ENCODE measurements at regions not wholly inside any gene's neighbourhood (a gene's known extent, or its start where the extent isn't known, plus 50 kb on each side); places are given as distances from the start of the nearest gene placed in this dataset.

DNA sequence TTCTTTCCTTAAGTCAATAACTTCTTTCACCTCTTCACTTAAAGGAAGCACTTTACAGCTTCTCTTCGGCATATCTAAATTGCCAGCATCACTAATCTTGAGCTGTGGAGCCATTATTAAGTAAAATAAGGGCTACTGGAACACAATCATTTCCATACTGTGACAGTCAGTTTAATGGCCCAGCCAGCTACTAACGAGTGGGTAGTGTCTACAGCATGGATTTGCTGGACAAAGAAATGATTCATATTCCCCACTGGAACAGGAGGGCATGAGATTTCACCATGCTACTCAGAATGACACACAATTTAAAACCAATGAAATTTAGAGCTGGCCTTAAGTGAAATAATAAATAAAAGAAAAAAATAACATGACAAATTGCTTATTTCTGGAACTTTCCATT lies 72.1 kb downstream of the DDIT4L start:
- Histone ChIP-seq H3K27me3 (replicated peaks; ENCODE audit: insufficient read depth) (no peaks in the 10 kb centered on the region), H3K9me3 (no peaks in the 10 kb centered on the region), H3K36me3 (no peaks in the 10 kb centered on the region), H3K4me1 (ENCODE audit: control insufficient read depth in 1 of 2, low read depth in 2 of 2) (no peaks in the 10 kb centered on the region), H3K27ac (no peak overlapping the region), H3K4me3 (no peak overlapping the region)
- TF ChIP-seq CTCF (IDR thresholded peaks at IDR 0.05), result no peak
- no peak for DNase-seq (ENCODE audit: low spot score)
- no peak for ATAC-seq (ENCODE audit: insufficient number of reproducible peaks, low FRiP score, low read depth)

DNA sequence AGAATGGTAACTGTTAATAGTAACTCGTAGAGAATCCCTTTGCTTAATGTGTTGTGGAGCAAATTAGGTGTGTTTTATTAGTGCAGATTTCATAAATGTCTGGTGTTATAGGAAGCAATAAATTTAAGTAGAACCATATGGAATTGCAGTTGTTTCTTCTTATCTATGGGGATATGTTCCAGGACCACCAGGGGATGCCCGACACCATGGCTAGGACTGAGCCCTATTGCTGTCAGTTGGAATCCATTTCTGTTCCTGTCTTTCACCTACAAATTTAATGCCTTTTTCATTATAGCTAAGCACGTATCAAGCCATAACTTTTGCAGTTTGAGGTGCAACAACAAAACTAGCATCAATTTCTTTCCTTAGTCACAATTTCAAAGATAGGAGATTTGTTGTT lies 72.5 kb downstream of the DDIT4L start:
- no peaks in the 10 kb centered on the region for H3K9me3 ChIP-seq
- DNase-seq (ENCODE audit: low spot score) (no peak), ATAC-seq (ENCODE audit: insufficient number of reproducible peaks, low FRiP score, low read depth) (no peak)
- no peak overlapping the region for H3K27ac ChIP-seq
- no peak overlapping the region for H3K4me3 ChIP-seq
- no peaks in the 10 kb centered on the region for H3K36me3 ChIP-seq
- no peaks in the 10 kb centered on the region for H3K4me1 ChIP-seq (ENCODE audit: control insufficient read depth in 1 of 2, low read depth in 2 of 2)
- no peaks in the 10 kb centered on the region for H3K27me3 ChIP-seq (replicated peaks; ENCODE audit: insufficient read depth)
- TF ChIP-seq CTCF (IDR thresholded peaks at IDR 0.05), result no peak

DNA sequence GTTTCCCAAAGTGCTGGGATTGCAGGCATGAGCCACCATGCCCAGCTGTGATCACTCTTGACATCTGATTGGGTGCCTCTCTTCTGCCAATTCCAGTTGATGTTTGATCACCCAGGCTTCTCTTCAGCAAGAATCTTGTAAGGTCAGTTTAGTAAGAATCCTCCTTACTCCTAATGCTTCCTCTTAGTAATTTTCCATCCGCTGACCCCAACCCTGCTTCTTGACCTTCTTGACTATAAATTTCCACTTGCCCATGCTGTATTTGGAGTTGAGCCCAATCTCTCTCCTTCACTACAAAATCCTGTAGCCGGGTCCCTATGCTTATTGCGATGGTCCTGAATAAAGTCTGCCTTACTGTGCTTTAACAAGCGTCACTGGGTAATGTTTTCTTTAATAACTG lies 75.4 kb downstream of the DDIT4L start:
- DNase-seq (ENCODE audit: low spot score) (no peak), ATAC-seq (ENCODE audit: insufficient number of reproducible peaks, low FRiP score, low read depth) (no peak)
- Histone ChIP-seq H3K27me3 (replicated peaks; ENCODE audit: insufficient read depth) (no peaks in the 10 kb centered on the region), H3K4me3 (no peak overlapping the region), H3K9me3 (no peaks in the 10 kb centered on the region), H3K36me3 (no peaks in the 10 kb centered on the region), H3K4me1 (ENCODE audit: control insufficient read depth in 1 of 2, low read depth in 2 of 2) (no peaks in the 10 kb centered on the region), H3K27ac (no peak overlapping the region)
- no peak for TF ChIP-seq CTCF (IDR thresholded peaks at IDR 0.05)

DNA sequence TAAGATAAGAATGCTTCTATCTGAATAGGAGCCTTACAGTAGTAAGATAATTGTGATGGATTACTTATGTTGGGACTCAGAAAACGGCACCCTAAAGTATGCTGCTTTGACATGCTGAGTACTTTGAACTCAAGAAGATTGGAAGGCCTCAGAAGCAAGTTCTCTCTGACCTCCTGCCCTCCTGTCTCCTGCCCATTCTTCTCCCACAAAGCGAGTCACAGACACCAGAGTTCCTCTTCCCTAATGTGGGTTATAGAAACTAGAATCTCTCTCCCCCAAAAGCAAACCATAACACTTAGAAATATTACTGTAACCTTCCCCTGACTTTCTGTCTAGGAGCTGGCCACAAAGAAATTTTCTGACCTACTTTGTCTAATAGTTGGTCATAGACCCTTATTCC lies 76.5 kb downstream of the DDIT4L start:
- no peak for DNase-seq (ENCODE audit: low spot score)
- Histone ChIP-seq H3K4me3 (no peak overlapping the region), H3K4me1 (ENCODE audit: control insufficient read depth in 1 of 2, low read depth in 2 of 2) (no peaks in the 10 kb centered on the region), H3K27ac (no peak overlapping the region), H3K9me3 (no peaks in the 10 kb centered on the region), H3K36me3 (no peaks in the 10 kb centered on the region), H3K27me3 (replicated peaks; ENCODE audit: insufficient read depth) (no peaks in the 10 kb centered on the region)
- TF ChIP-seq CTCF (IDR thresholded peaks at IDR 0.05), result no peak
- ATAC-seq (ENCODE audit: insufficient number of reproducible peaks, low FRiP score, low read depth), result no peak

GRCh38 chr4:100113096-100113495 lies 77.2 kb downstream of the DDIT4L start:
- ATAC-seq (ENCODE audit: insufficient number of reproducible peaks, low FRiP score, low read depth) (no peak), DNase-seq (ENCODE audit: low spot score) (no peak)
- Histone ChIP-seq H3K27me3 (replicated peaks; ENCODE audit: insufficient read depth) (no peaks in the 10 kb centered on the region), H3K36me3 (no peaks in the 10 kb centered on the region), H3K27ac (no peak overlapping the region), H3K4me3 (no peak overlapping the region), H3K4me1 (ENCODE audit: control insufficient read depth in 1 of 2, low read depth in 2 of 2) (no peaks in the 10 kb centered on the region), H3K9me3 (no peaks in the 10 kb centered on the region)
- TF ChIP-seq CTCF (IDR thresholded peaks at IDR 0.05), result no peak

Data from thoracic aorta (tissue), 2 donors.